ENCODE measurements at regions not wholly inside any gene's neighbourhood (a gene's known extent, or its start where the extent isn't known, plus 50 kb on each side); places are given as distances from the start of the nearest gene placed in this dataset.

DNA sequence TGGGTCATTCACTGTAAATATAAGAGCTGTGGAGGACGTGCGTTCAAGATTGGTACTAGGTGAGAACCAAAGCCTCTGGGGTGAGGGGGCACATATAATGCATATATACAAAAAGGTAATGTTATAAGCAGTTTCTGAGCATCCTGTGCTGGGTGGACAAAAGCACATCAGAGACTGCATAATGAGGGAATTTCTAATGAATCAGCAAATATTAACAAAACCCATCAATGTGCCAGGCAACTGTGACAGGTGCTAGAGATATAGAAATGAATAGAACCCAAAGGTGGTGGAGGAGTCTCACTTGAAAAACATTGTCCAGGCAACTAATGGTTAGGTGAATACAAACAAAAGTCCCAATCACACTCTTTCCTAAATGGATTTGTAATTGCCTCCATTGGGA, 74.7 kb downstream of the GPR65 start:
- Histone ChIP-seq H4K91ac (ENCODE audit: low read depth, low read length, poor library complexity) (no peak overlapping the region), H3K79me1 (ENCODE audit: low read depth, low read length) (no peaks in the 10 kb centered on the region), H3K4ac (ENCODE audit: low read length) (no peak overlapping the region), H3K9me3 (replicated peaks in 1 of 2; ENCODE audit: control insufficient read depth in 2 of 2, insufficient read depth in 1 of 2, low read depth in 1 of 2, low read length in 2 of 2) (no peaks in the 10 kb centered on the region), H3K4me3 (ENCODE audit: low read length in 2 of 2) (no peak overlapping the region), H3K9ac (ENCODE audit: low read depth, low read length, poor library complexity) (no peak overlapping the region), H3K14ac (ENCODE audit: low read length) (no peak overlapping the region), H3K4me1 (ENCODE audit: control insufficient read depth in 2 of 2, insufficient read depth in 1 of 2, low read depth in 1 of 2, low read length in 2 of 2) (no peaks in the 10 kb centered on the region), H2AFZ (ENCODE audit: low read length) (no peak overlapping the region), H2BK15ac (ENCODE audit: low read length) (no peak overlapping the region), H2BK120ac (ENCODE audit: low read depth, low read length) (no peak overlapping the region), H3K18ac (ENCODE audit: low read length) (no peak overlapping the region), H3K36me3 (replicated peaks in 1 of 2; ENCODE audit: control insufficient read depth in 2 of 2, insufficient read depth in 2 of 2, low read length in 2 of 2) (no peaks in the 10 kb centered on the region), H2BK5ac (ENCODE audit: low read length) (no peak overlapping the region), H3K27me3 (ENCODE audit: control insufficient read depth in 3 of 3, insufficient read depth in 3 of 3, low read depth in 1 of 3, low read length in 3 of 3) (no peaks in the 10 kb centered on the region), H2BK12ac (ENCODE audit: low read length) (no peak overlapping the region), H4K8ac (ENCODE audit: low read depth, low read length) (no peak overlapping the region), H3K23ac (ENCODE audit: low read depth, low read length, poor library complexity) (no peak overlapping the region), H3K27ac (replicated peaks; ENCODE audit: low read length) (no peak overlapping the region), H3K4me2 (ENCODE audit: insufficient read depth, low read length, poor library complexity, severe bottlenecking) (no peak overlapping the region), H2AK5ac (ENCODE audit: low read depth, low read length) (no peak overlapping the region)
- WGBS, 2 donors (ENCODE audit: extremely low coverage in 2 of 2, insufficient read length in 2 of 2, insufficient replicate concordance in 1 of 2), result no CpG with 5 or more reads among the region's 2 CpGs
- DNase-seq (ENCODE audit: low spot score), result no peak

DNA sequence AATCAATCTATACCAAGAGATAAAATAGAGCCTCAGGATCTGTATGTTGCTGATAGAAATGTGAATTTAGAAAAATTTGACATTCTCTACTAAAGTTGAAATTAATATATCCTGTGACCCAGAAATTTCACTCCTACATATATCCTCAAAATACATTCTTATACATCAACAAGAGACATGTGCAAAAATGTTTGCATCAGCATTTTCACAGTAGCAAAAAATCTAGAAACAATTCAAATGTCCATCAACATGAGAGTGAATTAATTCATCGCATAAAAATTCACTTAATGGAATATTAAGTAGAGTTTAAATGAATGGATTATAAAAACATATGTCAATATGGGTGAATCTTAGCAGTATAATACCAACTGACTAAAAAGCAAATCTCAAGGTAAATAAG, 80.8 kb downstream of the GPR65 start:
- Histone ChIP-seq H2BK12ac (ENCODE audit: low read length) (no peak overlapping the region), H2BK15ac (ENCODE audit: low read length) (no peak overlapping the region), H2BK5ac (ENCODE audit: low read length) (no peak overlapping the region), H3K14ac (ENCODE audit: low read length) (no peak overlapping the region), H3K4me1 (ENCODE audit: control insufficient read depth in 2 of 2, insufficient read depth in 1 of 2, low read depth in 1 of 2, low read length in 2 of 2) (no peaks in the 10 kb centered on the region), H3K27ac (replicated peaks; ENCODE audit: low read length) (no peak overlapping the region), H3K18ac (ENCODE audit: low read length) (no peak overlapping the region), H3K4me3 (ENCODE audit: low read length in 2 of 2) (no peak overlapping the region), H2AFZ (ENCODE audit: low read length) (no peak overlapping the region), H4K91ac (ENCODE audit: low read depth, low read length, poor library complexity) (no peak overlapping the region), H3K79me1 (ENCODE audit: low read depth, low read length) (no peaks in the 10 kb centered on the region), H2BK120ac (ENCODE audit: low read depth, low read length) (no peak overlapping the region), H2AK5ac (ENCODE audit: low read depth, low read length) (no peak overlapping the region), H3K9ac (ENCODE audit: low read depth, low read length, poor library complexity) (no peak overlapping the region), H3K27me3 (ENCODE audit: control insufficient read depth in 3 of 3, insufficient read depth in 3 of 3, low read depth in 1 of 3, low read length in 3 of 3) (no peaks in the 10 kb centered on the region), H3K4ac (ENCODE audit: low read length) (no peak overlapping the region), H3K9me3 (replicated peaks in 1 of 2; ENCODE audit: control insufficient read depth in 2 of 2, insufficient read depth in 1 of 2, low read depth in 1 of 2, low read length in 2 of 2) (no peaks in the 10 kb centered on the region), H3K4me2 (ENCODE audit: insufficient read depth, low read length, poor library complexity, severe bottlenecking) (no peak overlapping the region), H3K23ac (ENCODE audit: low read depth, low read length, poor library complexity) (no peak overlapping the region), H4K8ac (ENCODE audit: low read depth, low read length) (no peak overlapping the region), H3K36me3 (replicated peaks in 1 of 2; ENCODE audit: control insufficient read depth in 2 of 2, insufficient read depth in 2 of 2, low read length in 2 of 2) (no peaks in the 10 kb centered on the region)
- DNase-seq (ENCODE audit: low spot score), result no peak
- WGBS, 2 donors (ENCODE audit: extremely low coverage in 2 of 2, insufficient read length in 2 of 2, insufficient replicate concordance in 1 of 2), result no CpG with 5 or more reads among the region's 1 CpG

DNA sequence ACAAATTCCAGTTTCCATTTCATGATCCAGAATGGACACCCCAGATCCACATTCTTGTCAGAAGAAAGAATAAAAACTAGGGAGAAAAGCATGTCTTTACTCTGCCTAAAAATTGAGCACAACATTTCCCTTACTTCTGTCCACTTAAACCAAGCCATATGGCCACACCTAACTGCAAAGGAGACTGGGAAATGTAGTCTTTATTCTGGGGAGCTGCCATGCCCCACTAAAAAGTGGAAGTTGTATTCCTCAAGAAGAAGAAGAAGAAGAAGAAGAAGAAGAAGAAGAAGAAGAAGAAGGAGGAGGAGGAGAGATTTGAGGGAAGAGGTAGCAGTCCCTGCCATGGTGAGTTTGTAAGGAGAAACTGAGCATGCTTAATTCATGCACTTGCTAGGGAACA, 84.5 kb downstream of the GPR65 start:
- no peaks in the 10 kb centered on the region for H3K27me3 ChIP-seq (ENCODE audit: control insufficient read depth in 3 of 3, insufficient read depth in 3 of 3, low read depth in 1 of 3, low read length in 3 of 3)
- no peak overlapping the region for H3K23ac ChIP-seq (ENCODE audit: low read depth, low read length, poor library complexity)
- DNase-seq (ENCODE audit: low spot score), result no peak
- H3K14ac ChIP-seq (ENCODE audit: low read length), result no peak overlapping the region
- H3K79me1 ChIP-seq (ENCODE audit: low read depth, low read length), result no peaks in the 10 kb centered on the region
- no peak overlapping the region for H3K4me3 ChIP-seq (ENCODE audit: low read length in 2 of 2)
- no peaks in the 10 kb centered on the region for H3K9me3 ChIP-seq (replicated peaks in 1 of 2; ENCODE audit: control insufficient read depth in 2 of 2, insufficient read depth in 1 of 2, low read depth in 1 of 2, low read length in 2 of 2)
- no peak overlapping the region for H4K91ac ChIP-seq (ENCODE audit: low read depth, low read length, poor library complexity)
- H3K27ac ChIP-seq (replicated peaks; ENCODE audit: low read length), result no peak overlapping the region
- no peak overlapping the region for H2BK12ac ChIP-seq (ENCODE audit: low read length)
- H2BK120ac ChIP-seq (ENCODE audit: low read depth, low read length), result no peak overlapping the region
- H3K4me2 ChIP-seq (ENCODE audit: insufficient read depth, low read length, poor library complexity, severe bottlenecking), result no peak overlapping the region
- H3K18ac ChIP-seq (ENCODE audit: low read length), result no peak overlapping the region
- H2BK15ac ChIP-seq (ENCODE audit: low read length), result no peak overlapping the region
- H2BK5ac ChIP-seq (ENCODE audit: low read length), result no peak overlapping the region
- H2AFZ ChIP-seq (ENCODE audit: low read length), result no peak overlapping the region
- no peak overlapping the region for H3K4ac ChIP-seq (ENCODE audit: low read length)
- no peaks in the 10 kb centered on the region for H3K4me1 ChIP-seq (ENCODE audit: control insufficient read depth in 2 of 2, insufficient read depth in 1 of 2, low read depth in 1 of 2, low read length in 2 of 2)
- H3K36me3 ChIP-seq (replicated peaks in 1 of 2; ENCODE audit: control insufficient read depth in 2 of 2, insufficient read depth in 2 of 2, low read length in 2 of 2), result no peaks in the 10 kb centered on the region
- no peak overlapping the region for H3K9ac ChIP-seq (ENCODE audit: low read depth, low read length, poor library complexity)
- H2AK5ac ChIP-seq (ENCODE audit: low read depth, low read length), result no peak overlapping the region
- no peak overlapping the region for H4K8ac ChIP-seq (ENCODE audit: low read depth, low read length)

DNA sequence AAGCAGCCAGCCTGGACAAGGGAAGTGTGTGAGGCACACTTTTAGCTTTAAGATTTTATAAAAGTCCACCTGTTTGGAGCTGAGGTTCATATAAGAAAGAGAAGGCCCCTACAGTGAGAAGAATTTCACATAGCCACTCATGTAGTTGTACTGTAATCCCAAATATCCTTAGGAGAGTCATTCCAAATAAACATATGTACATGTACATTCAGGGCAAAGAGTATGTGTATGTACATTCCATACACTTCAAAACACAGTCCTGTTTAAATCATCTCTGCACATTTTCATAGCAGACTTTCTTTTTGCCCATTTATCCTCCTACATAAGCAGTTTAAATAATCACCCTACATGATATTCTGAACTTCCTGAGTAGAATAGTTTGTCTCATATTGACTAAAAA, 87.6 kb downstream of the GPR65 start:
- Histone ChIP-seq H3K18ac (ENCODE audit: low read length) (no peak overlapping the region), H3K27me3 (ENCODE audit: control insufficient read depth in 3 of 3, insufficient read depth in 3 of 3, low read depth in 1 of 3, low read length in 3 of 3) (no peaks in the 10 kb centered on the region), H3K27ac (replicated peaks; ENCODE audit: low read length) (no peak overlapping the region), H2BK120ac (ENCODE audit: low read depth, low read length) (no peak overlapping the region), H4K8ac (ENCODE audit: low read depth, low read length) (no peak overlapping the region), H3K23ac (ENCODE audit: low read depth, low read length, poor library complexity) (no peak overlapping the region), H2BK5ac (ENCODE audit: low read length) (no peak overlapping the region), H3K9me3 (replicated peaks in 1 of 2; ENCODE audit: control insufficient read depth in 2 of 2, insufficient read depth in 1 of 2, low read depth in 1 of 2, low read length in 2 of 2) (no peaks in the 10 kb centered on the region), H3K4ac (ENCODE audit: low read length) (no peak overlapping the region), H4K91ac (ENCODE audit: low read depth, low read length, poor library complexity) (no peak overlapping the region), H2AK5ac (ENCODE audit: low read depth, low read length) (no peak overlapping the region), H3K4me1 (ENCODE audit: control insufficient read depth in 2 of 2, insufficient read depth in 1 of 2, low read depth in 1 of 2, low read length in 2 of 2) (no peaks in the 10 kb centered on the region), H2AFZ (ENCODE audit: low read length) (no peak overlapping the region), H3K9ac (ENCODE audit: low read depth, low read length, poor library complexity) (no peak overlapping the region), H3K4me2 (ENCODE audit: insufficient read depth, low read length, poor library complexity, severe bottlenecking) (no peak overlapping the region), H3K79me1 (ENCODE audit: low read depth, low read length) (no peaks in the 10 kb centered on the region), H3K4me3 (ENCODE audit: low read length in 2 of 2) (no peak overlapping the region), H3K14ac (ENCODE audit: low read length) (no peak overlapping the region), H2BK15ac (ENCODE audit: low read length) (no peak overlapping the region), H3K36me3 (replicated peaks in 1 of 2; ENCODE audit: control insufficient read depth in 2 of 2, insufficient read depth in 2 of 2, low read length in 2 of 2) (no peaks in the 10 kb centered on the region), H2BK12ac (ENCODE audit: low read length) (no peak overlapping the region)
- DNase-seq (ENCODE audit: low spot score), result no peak

All from neuronal stem cell (in vitro differentiated cells).